LNCaP clone FGC (cell line): ENCODE measurements at regions not wholly inside any gene's neighbourhood (a gene's known extent, or its start where the extent isn't known, plus 50 kb on each side); places are given as distances from the start of the nearest gene placed in this dataset.
"Not testable (repeated sequence)": the region's sequence is repeated elsewhere in the genome, so short reads cannot be mapped to it uniquely, and the experiment has no call there.

Experiments used
- DNase-seq: peaks from one replicate; pipeline ENCODE4 v3.0.0-alpha.2; 2011; ENCODE audit warnings: low read depth
- H3K4me3 ChIP-seq: 2 replicates; pipeline ENCODE4 v1.5.1; 2011; ENCODE audit warnings: mild to moderate bottlenecking, low read depth, low read length, control low read depth
- CTCF ChIP-seq: IDR thresholded peaks from 2 replicates; pipeline ENCODE4 v1.5.1; 2012; ENCODE audit warnings: mild to moderate bottlenecking; ENCODE audit not compliant: control insufficient read depth, insufficient read depth; ENCODE audit errors: extremely low read depth

- H3K4me3 ChIP-seq = no peak overlapping the region
- TF ChIP-seq CTCF = no peak
- DNase-seq = no peak
Measured at GRCh38 chrX:16347968-16348670, 180.8 kb downstream of the MAGEB17 start.

GRCh38 chrX:16357902-16358301, 190.6 kb downstream of the MAGEB17 start:
- no peak for TF ChIP-seq CTCF
- H3K4me3 ChIP-seq = no peak overlapping the region
- no peak for DNase-seq

- H3K4me3 ChIP-seq, DNase-seq: not testable (repeated sequence)
Measured at GRCh38 chrX:16360056-16360455, 192.8 kb downstream of the MAGEB17 start.

GRCh38 chrX:16368696-16369095, 201.4 kb downstream of the MAGEB17 start:
- no peak for DNase-seq
- H3K4me3 ChIP-seq = no peak overlapping the region
- TF ChIP-seq CTCF = no peak

GRCh38 chrX:16376056-16376455, 208.8 kb downstream of the MAGEB17 start:
- H3K4me3 ChIP-seq = no peak overlapping the region
- TF ChIP-seq CTCF = no peak
- DNase-seq = no peak

- DNase-seq = peak; percentile 75
- no peak for TF ChIP-seq CTCF
- H3K4me3 ChIP-seq = no peak overlapping the region
Measured at GRCh38 chrX:16386126-16386525, 218.8 kb downstream of the MAGEB17 start.

- no peak overlapping the region for H3K4me3 ChIP-seq
- TF ChIP-seq CTCF = no peak
- no peak for DNase-seq
Measured at GRCh38 chrX:16392597-16392996, 225.3 kb downstream of the MAGEB17 start.
